ENCODE measurements at regions not wholly inside any gene's neighbourhood (a gene's known extent, or its start where the extent isn't known, plus 50 kb on each side); places are given as distances from the start of the nearest gene placed in this dataset.

DNA sequence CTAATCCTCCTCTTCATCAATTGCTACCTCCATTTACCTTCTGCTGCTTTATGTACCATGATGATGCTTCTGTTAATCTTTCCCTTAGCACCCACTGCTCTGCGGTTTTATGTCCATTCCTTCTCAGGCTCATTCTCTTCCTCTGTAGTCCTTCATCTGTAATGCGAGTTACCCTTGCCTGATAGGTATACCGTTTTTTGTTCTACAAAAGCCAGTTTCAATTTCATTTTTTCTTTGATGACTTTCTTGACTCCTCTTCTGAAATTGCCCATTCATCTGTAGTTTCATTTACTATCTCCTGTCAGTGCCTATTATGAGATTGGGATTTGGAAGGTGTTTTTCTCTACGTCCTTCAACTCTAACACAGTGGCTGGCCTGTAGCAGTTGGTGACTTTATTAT, 445.9 kb upstream of the ZNF717 start:
- Histone ChIP-seq H3K79me2 (ENCODE audit: control insufficient read depth, insufficient read depth, low read length) (no peaks in the 10 kb centered on the region), H3K4me3 (no peak overlapping the region), H3K9me3 (replicated peaks; ENCODE audit: control insufficient read depth, insufficient read depth, low read depth, low read length) (no peaks in the 10 kb centered on the region), H3K27ac (ENCODE audit: extremely low read depth, low read depth, low read length) (no peak overlapping the region), H3K27me3 (ENCODE audit: control insufficient read depth in 2 of 2, insufficient read depth in 2 of 2, low read length in 2 of 2) (no peaks in the 10 kb centered on the region), H3K4me1 (replicated peaks in 1 of 2; ENCODE audit: control insufficient read depth in 2 of 2, insufficient read depth in 2 of 2, low read length in 2 of 2) (no peaks in the 10 kb centered on the region), H3K36me3 (ENCODE audit: control insufficient read depth, insufficient read depth, low read length) (no peaks in the 10 kb centered on the region), H3K9ac (ENCODE audit: insufficient read depth in 1 of 2, low read depth in 2 of 2, low read length in 2 of 2) (no peak overlapping the region), H3K9me1 (ENCODE audit: control insufficient read depth, insufficient read depth, low read length) (no peaks in the 10 kb centered on the region), H3K4me2 (ENCODE audit: insufficient read depth, low read length) (no peak overlapping the region), H4K20me1 (replicated peaks; ENCODE audit: control insufficient read depth, insufficient read depth, low read length) (no peaks in the 10 kb centered on the region), H2AFZ (ENCODE audit: low read depth, low read length) (no peak overlapping the region)
- ChIA-PET POLR2A (no interaction called here), CTCF (ENCODE audit: low intra/inter-chr PET ratio) (no interaction called here)
- ATAC-seq (no peak), DNase-seq (ENCODE audit: extremely low read depth in 1 of 4, low spot score in 3 of 4) (no peak), FAIRE-seq (no peak)
- no peak for TF ChIP-seq MBD2 (IDR thresholded peaks at IDR 0.05; ENCODE audit: borderline replicate concordance, low read depth)
- no peak for TF ChIP-seq ZFPM2 (CRISPR knock-in tag; IDR thresholded peaks at IDR 0.05)
- TF ChIP-seq RFX1 (IDR thresholded peaks at IDR 0.05), result no peak
- no peak for TF ChIP-seq ZNF324 (CRISPR knock-in tag; IDR thresholded peaks at IDR 0.05)
- no peak for TF ChIP-seq ARHGAP35 (IDR thresholded peaks at IDR 0.05; ENCODE audit: partially characterized antibody)
- no peak for TF ChIP-seq NFYB (IDR thresholded peaks at IDR 0.05; ENCODE audit: extremely low read depth, insufficient read length)
- in situ Hi-C loops (cut with MboI), result no loop called here
- intact Hi-C loops (cut with micrococcal nuclease), result no loop called here
- no TSS peak for BruUV-seq (replicated peaks)
- WGBS (ENCODE audit: insufficient coverage, low coverage, missing lambda C conversion rate), result 0% methylated on average over 4 of the region's 4 CpGs

DNA sequence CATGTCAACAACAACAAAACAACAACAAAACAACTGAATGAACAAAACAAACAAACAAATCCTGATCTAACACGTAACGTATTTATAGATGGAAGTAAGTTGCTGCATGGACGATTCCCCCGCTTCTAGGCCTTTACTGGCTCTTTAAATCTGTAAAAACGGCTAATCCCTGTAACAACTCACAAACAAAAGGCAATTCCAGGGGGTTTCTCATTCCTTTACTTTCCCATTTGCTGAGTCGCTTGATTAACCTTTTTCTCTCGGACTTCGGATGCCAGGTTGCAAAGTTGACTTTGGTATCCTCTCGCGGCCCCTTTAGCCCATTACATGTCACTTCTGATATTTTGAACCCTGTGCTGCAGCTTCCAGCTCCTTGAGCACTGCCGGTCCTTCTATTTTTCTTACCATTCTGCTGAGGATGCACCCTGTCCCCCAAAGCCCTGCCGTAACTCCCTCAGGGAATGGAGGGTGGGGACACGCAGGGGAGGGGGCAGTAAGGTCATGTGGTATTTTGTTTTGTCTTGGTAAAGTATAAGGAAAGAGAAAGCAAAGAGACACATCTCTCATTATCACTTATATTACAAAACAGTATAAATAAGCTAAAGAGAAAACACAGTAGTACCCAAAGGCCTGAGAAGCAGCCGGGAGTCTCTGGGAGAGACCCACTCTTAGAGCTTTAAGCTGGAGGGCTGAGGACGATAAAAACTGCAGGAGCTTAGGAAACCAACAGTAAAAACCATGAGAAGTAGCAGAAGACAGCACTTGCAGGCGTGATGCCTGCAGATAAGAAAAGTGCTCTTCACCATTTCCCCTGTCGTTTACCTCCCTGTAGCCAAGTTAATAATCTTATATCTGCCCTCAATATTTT, 457.8 kb upstream of the ZNF717 start:
- H3K9ac ChIP-seq (ENCODE audit: insufficient read depth in 1 of 2, low read depth in 2 of 2, low read length in 2 of 2), result no peak overlapping the region
- H3K27ac ChIP-seq (ENCODE audit: extremely low read depth, low read depth, low read length), result no peak overlapping the region
- H3K36me3 ChIP-seq (ENCODE audit: control insufficient read depth, insufficient read depth, low read length), result no peaks in the 10 kb centered on the region
- H3K4me2 ChIP-seq (ENCODE audit: insufficient read depth, low read length), result no peak overlapping the region
- FAIRE-seq, result no peak
- no peaks in the 10 kb centered on the region for H3K9me3 ChIP-seq (replicated peaks; ENCODE audit: control insufficient read depth, insufficient read depth, low read depth, low read length)
- CTCF ChIA-PET (ENCODE audit: low intra/inter-chr PET ratio), result no interaction called here
- H3K9me1 ChIP-seq (ENCODE audit: control insufficient read depth, insufficient read depth, low read length), result no peaks in the 10 kb centered on the region
- H3K79me2 ChIP-seq (ENCODE audit: control insufficient read depth, insufficient read depth, low read length), result no peaks in the 10 kb centered on the region
- no peak for DNase-seq (ENCODE audit: extremely low read depth in 1 of 4, low spot score in 3 of 4)
- no peaks in the 10 kb centered on the region for H3K4me1 ChIP-seq (replicated peaks in 1 of 2; ENCODE audit: control insufficient read depth in 2 of 2, insufficient read depth in 2 of 2, low read length in 2 of 2)
- no peaks in the 10 kb centered on the region for H3K27me3 ChIP-seq (ENCODE audit: control insufficient read depth in 2 of 2, insufficient read depth in 2 of 2, low read length in 2 of 2)
- intact Hi-C loops (cut with micrococcal nuclease) (no loop called here), in situ Hi-C loops (cut with MboI) (no loop called here)
- ATAC-seq, result no peak
- H2AFZ ChIP-seq (ENCODE audit: low read depth, low read length), result no peak overlapping the region
- POLR2A ChIA-PET, result no interaction called here
- H4K20me1 ChIP-seq (replicated peaks; ENCODE audit: control insufficient read depth, insufficient read depth, low read length), result no peaks in the 10 kb centered on the region
- H3K4me3 ChIP-seq, result no peak overlapping the region
- 1% methylated on average over 15 of the region's 17 CpGs for WGBS (ENCODE audit: insufficient coverage, low coverage, missing lambda C conversion rate)
- no TSS peak for BruUV-seq (replicated peaks)
- TF ChIP-seq ZNF785 (CRISPR knock-in tag; IDR thresholded peaks at IDR 0.05) (no peak), AFF1 (IDR thresholded peaks at IDR 0.05; ENCODE audit: low read depth in 1 of 2, partially characterized antibody in 2 of 2) (no peak), TRIM24 (IDR thresholded peaks at IDR 0.05) (no peak), GATAD2A (IDR thresholded peaks at IDR 0.05) (no peak), HNRNPH1 (optimal IDR thresholded peaks at IDR 0.05; ENCODE audit: low read depth, low read length) (no peak), TCF3 (CRISPR knock-in tag; IDR thresholded peaks at IDR 0.05) (no peak), FOXA1 (IDR thresholded peaks at IDR 0.05; ENCODE audit: borderline replicate concordance) (no peak)

All from K562 (cell line).